SK-N-MC (cell line): ENCODE measurements at regions not wholly inside any gene's neighbourhood (a gene's known extent, or its start where the extent isn't known, plus 50 kb on each side); places are given as distances from the start of the nearest gene placed in this dataset.

Experiments
- EZH2 ChIP-seq: fragments of 200-600 bp; sonication (generic); IDR thresholded peaks from one replicate; pipeline ENCODE4 v1.6.1; 2017; ENCODE audit warnings: antibody characterized with exemption
- POLR2AphosphoS5 ChIP-seq: IDR thresholded peaks from 2 replicates; pipeline ENCODE4 v1.6.1; 2012; ENCODE audit warnings: mild to moderate bottlenecking, low read depth, low read length, borderline replicate concordance

DNA sequence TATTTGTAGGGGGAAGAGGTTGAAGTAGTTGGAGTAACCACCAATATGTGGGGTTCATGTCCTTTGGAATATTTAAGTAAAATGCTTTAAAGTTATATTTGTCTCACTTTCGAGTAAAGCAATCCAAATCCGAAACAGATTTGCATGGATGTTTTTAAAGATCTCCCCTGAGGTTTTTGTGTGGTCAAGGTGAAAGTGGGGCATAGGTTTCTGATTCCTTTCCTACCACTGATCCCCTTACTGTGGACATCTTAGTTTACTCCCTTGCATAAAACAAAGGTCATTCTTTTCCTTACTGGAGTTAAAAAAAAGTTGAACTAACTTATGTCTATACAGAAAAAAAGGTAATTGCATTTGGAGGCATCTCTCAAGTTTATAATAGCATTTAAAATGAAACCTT, 71.9 kb upstream of the PHOX2B start:
- TF ChIP-seq POLR2AphosphoS5: no peak
- no peak for TF ChIP-seq EZH2
